ENCODE measurements at regions not wholly inside any gene's neighbourhood (a gene's known extent, or its start where the extent isn't known, plus 50 kb on each side); places are given as distances from the start of the nearest gene placed in this dataset.

GRCh38 chr5:27489701-27490100 lies 451.3 kb upstream of the CDH9 start:
- TF ChIP-seq CTCF (IDR thresholded peaks at IDR 0.05), result no peak

- no peak for TF ChIP-seq CTCF (IDR thresholded peaks at IDR 0.05)
Measured at GRCh38 chr5:27482663-27483062, 444.3 kb upstream of the CDH9 start.

- no peak for TF ChIP-seq CTCF (IDR thresholded peaks at IDR 0.05)
Measured at GRCh38 chr5:27479859-27480258, 441.5 kb upstream of the CDH9 start.

- no peak for TF ChIP-seq CTCF (IDR thresholded peaks at IDR 0.05)
Measured at GRCh38 chr5:27477550-27477949, 439.2 kb upstream of the CDH9 start.

GRCh38 chr5:27476356-27476988 lies 438.1 kb upstream of the CDH9 start:
- TF ChIP-seq CTCF (IDR thresholded peaks at IDR 0.05), result no peak

- TF ChIP-seq CTCF (IDR thresholded peaks at IDR 0.05), result no peak
Measured at GRCh38 chr5:27475063-27475462, 436.7 kb upstream of the CDH9 start.

GRCh38 chr5:27474395-27474794 lies 436.0 kb upstream of the CDH9 start:
- TF ChIP-seq CTCF (IDR thresholded peaks at IDR 0.05), result no peak

DNA sequence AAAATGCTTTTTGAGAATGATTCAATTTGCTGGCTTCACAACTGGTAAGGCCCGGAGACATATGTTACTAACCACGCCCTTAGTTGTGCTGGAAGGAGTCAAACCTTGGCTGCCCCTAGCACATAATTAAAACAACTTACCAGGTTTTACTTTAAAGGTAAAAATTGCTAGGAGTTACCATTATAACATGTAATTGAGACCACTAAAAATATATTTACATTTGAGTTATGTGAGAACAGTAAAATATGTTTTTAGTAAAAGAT lies 435.6 kb upstream of the CDH9 start:
- TF ChIP-seq CTCF (IDR thresholded peaks at IDR 0.05), result no peak
